H1 (cell line): ENCODE measurements at regions not wholly inside any gene's neighbourhood (a gene's known extent, or its start where the extent isn't known, plus 50 kb on each side); places are given as distances from the start of the nearest gene placed in this dataset.

Experiments used
- CEBPB ChIP-seq: IDR thresholded peaks from 2 replicates; pipeline ENCODE4 v1.6.1; 2012; ENCODE audit warnings: low read depth, low read length
- CHD7 ChIP-seq: fragments of 300-600 bp; sonication (generic); IDR thresholded peaks from 2 replicates; pipeline ENCODE4 v1.7.1; 2012; ENCODE audit warnings: low read length, moderate library complexity, mild to moderate bottlenecking, inconsistent platforms; ENCODE audit not compliant: insufficient replicate concordance
- CTCF ChIP-seq, 3 experiments: IDR thresholded peaks; 1 replicate in 2 of 3; 2 replicates in 1 of 3; pipeline versions ENCODE4 v1.5.1 to v1.6.1; 2011; ENCODE audit warnings: low read length in 3 of 3, mild to moderate bottlenecking in 3 of 3, inconsistent platforms in 2 of 3, low read depth in 1 of 3, moderate library complexity in 1 of 3; ENCODE audit not compliant: insufficient read depth in 1 of 3; ENCODE audit errors: control extremely low read depth in 1 of 3
- EP300 ChIP-seq, 2 experiments: IDR thresholded peaks; 1 replicate in 1 of 2; 2 replicates in 1 of 2; pipeline ENCODE4 v1.6.1; 2011 to 2012; ENCODE audit warnings: low read depth in 2 of 2, low read length in 2 of 2, mild to moderate bottlenecking in 2 of 2, borderline replicate concordance in 1 of 2, inconsistent platforms in 1 of 2, moderate library complexity in 1 of 2
- EZH2 ChIP-seq: fragments of 200-600 bp; sonication (generic); IDR thresholded peaks from 2 replicates; pipeline ENCODE4 v1.7.1; 2012; ENCODE audit warnings: low read depth, mild to moderate bottlenecking, moderate library complexity, low read length, inconsistent platforms; ENCODE audit not compliant: severe bottlenecking
- HDAC2 ChIP-seq, 2 experiments: fragments of 300-600 bp in 1 of 2; sonication (generic) in 1 of 2; IDR thresholded peaks; 2 replicates each; pipeline ENCODE4 v1.6.1; 2011 to 2012; ENCODE audit warnings: low read depth in 2 of 2, low read length in 2 of 2, mild to moderate bottlenecking in 2 of 2, moderate library complexity in 2 of 2, borderline replicate concordance in 1 of 2, inconsistent platforms in 1 of 2
- NRF1 ChIP-seq: IDR thresholded peaks from 2 replicates; pipeline ENCODE4 v1.6.1; 2011; ENCODE audit warnings: mild to moderate bottlenecking, low read depth, low read length, improper control_type of control experiment
- PHF8 ChIP-seq: fragments of 200-600 bp; sonication (generic); conservative IDR thresholded peaks from 2 replicates; pipeline ENCODE4 v1.7.1; 2012; ENCODE audit warnings: low read depth, mild to moderate bottlenecking, inconsistent platforms, low read length, moderate library complexity
- TAF1 ChIP-seq: IDR thresholded peaks from 2 replicates; pipeline ENCODE4 v1.6.1; 2011; ENCODE audit warnings: mild to moderate bottlenecking, low read depth, low read length
- TAF7 ChIP-seq: optimal IDR thresholded peaks from 2 replicates; pipeline ENCODE3; 2011; ENCODE audit warnings: low read depth, mild to moderate bottlenecking, inconsistent platforms, low read length, moderate library complexity, borderline replicate concordance

- TF ChIP-seq CTCF (IDR thresholded peaks at IDR 0.05; ENCODE audit: control extremely low read depth in 1 of 3, insufficient read depth in 1 of 3, low read depth in 1 of 3, low read length in 3 of 3), result no peak
- TF ChIP-seq CHD7, result no peak
- no peak for TF ChIP-seq PHF8
- no peak for TF ChIP-seq EZH2
- TF ChIP-seq EP300 (IDR thresholded peaks at IDR 0.05; ENCODE audit: borderline replicate concordance in 1 of 2, low read depth in 2 of 2, low read length in 2 of 2), result no peak
- no peak for TF ChIP-seq TAF7
- TF ChIP-seq HDAC2 (IDR thresholded peaks at IDR 0.05; ENCODE audit: borderline replicate concordance in 1 of 2, low read depth in 2 of 2, low read length in 2 of 2), result no peak
- no peak for TF ChIP-seq CEBPB
- TF ChIP-seq TAF1, result no peak
- no peak for TF ChIP-seq NRF1
Measured at GRCh38 chr3:73723596-73723995, 98.9 kb upstream of the PDZRN3 start.
